ENCODE measurements at regions not wholly inside any gene's neighbourhood (a gene's known extent, or its start where the extent isn't known, plus 50 kb on each side); places are given as distances from the start of the nearest gene placed in this dataset.
"Not testable (repeated sequence)": the region's sequence is repeated elsewhere in the genome, so short reads cannot be mapped to it uniquely, and the experiment has no call there.

DNA sequence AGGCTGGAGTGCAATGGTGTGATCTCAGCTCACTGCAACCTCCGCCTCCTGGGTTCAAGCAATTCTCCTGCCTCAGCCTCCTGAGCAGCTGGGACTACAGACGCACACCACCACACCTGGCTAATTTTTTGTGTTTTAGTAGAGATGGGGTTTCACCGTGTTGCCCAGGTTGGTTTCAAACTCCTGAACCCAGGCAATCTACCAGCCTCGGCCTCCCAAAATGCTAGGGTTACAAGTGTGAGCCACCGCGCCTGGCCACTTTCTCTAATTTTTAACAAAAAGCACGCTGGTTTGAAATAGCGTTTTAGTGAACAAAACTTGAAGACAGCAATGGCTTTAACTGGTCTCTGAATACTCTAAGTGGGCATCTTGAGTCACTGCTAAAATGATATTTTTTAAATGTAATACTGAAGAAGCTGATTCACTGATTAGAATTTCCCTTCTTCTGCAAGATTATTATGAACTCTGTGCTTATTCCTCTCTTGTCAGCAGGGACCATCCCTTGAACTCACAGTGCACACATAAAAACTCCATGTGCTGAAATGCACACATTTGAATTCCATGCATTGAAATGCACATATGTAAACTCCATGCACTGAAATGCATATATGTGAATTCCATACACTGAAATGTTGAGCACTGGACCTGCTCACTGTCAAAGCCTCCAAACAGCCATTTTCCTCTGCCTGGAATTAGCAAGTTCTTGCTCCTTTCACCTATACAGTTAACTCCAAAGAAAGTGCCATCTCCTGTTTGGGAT lies 1411.5 kb upstream of the ACVR2A start:
- no peak for DNase-seq

DNA sequence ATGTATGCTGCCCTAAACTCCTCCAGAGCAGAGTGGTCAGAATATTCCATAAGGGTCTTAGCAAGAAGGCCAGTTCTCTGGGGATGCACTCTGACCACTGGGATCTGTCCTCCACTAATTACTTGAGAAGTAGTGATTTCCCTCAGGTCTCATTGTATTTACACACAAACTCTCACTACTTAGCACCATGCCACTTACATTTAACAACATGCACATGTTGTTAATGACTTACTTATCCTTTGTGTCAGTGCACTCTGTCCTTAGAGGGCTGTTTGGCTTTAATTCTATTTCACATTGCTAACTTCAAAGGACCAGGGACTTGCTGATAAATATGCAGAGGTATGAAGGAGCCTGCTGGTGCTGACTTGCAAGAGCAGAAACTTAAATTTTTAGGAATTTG lies 1415.5 kb upstream of the ACVR2A start:
- no peak for DNase-seq

DNA sequence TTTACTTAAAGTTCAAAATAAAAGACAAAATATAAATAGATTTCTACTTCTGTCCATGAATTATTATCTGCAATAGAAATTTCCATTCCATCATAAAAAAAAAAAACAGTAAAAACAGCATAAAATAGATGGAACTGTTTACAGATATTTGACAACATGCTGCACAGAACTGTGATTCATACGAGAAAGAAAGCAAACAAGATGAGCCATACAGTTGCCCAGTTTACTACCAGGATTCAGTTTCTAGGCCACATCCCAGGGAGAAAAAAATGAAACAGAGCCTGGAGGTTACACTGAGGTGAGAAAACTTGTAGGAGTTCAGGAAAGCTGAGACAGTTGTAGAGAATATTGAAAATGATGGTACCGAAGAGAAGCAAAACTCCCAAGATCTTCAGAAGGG lies 1426.9 kb upstream of the ACVR2A start:
- no peak for DNase-seq

DNA sequence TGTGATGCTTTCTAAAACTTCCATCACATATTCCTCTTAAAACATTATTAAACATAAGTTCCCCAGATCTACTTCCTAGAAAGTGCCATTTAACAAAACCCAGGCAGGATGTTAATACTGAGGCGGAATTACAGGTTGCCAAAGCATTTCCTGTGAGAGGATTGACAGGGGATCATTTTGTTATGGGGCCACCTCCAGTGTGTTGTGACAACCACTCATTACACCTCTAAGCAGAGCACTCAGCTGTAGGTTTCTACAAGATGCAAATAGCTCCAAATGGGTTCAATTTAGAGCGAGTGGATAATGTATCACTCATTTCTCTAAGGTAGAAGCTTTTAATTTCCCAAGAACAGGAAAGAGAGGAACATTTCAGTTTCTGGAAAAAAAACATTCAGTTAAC lies 1429.5 kb upstream of the ACVR2A start:
- DNase-seq, result no peak

DNA sequence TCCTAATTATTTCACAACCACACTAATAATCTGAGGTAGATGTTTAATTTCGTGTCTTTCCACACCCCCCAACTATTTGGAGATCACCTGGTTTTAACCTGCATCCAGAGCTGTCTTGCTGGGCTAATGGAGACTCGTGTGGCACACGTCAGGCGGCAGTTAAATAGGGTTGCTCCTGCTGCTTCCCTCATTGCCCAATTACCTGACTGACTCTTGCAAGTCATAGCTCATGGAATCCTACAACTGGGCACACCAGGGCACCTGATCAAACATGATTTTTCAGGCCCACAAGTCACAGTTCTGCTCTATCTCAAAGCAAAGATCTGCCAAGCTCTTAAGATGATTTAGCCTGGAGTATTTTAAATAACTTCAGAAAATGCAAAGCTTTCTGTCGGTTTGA lies 1430.4 kb upstream of the ACVR2A start:
- no peak for DNase-seq

DNA sequence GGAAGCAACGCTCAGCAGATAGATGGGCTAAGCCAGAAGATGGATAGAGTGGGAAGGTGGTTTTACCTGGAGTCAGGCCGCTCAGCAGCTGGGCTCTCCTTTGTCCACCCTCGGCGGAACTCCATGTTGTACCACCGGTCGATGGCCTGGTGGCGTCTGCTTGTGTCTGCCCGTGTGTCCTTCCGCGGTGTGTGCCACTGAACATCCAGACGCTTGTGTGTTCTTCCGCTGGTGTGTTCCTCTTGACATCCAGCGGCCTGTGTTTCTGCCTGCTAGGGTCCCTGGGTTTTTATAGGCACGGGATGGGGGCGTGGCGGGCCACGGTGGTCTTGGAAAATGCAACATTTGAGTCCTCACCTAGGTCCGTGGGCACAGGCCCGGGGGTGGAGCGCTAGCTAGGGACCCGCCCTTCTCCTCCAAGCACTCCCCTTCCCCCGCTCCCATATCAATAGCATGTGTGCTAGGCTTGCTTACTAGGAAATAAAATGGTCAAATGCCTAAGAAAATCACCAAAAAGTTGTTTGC lies 1431.7 kb upstream of the ACVR2A start:
- DNase-seq, result no peak

DNA sequence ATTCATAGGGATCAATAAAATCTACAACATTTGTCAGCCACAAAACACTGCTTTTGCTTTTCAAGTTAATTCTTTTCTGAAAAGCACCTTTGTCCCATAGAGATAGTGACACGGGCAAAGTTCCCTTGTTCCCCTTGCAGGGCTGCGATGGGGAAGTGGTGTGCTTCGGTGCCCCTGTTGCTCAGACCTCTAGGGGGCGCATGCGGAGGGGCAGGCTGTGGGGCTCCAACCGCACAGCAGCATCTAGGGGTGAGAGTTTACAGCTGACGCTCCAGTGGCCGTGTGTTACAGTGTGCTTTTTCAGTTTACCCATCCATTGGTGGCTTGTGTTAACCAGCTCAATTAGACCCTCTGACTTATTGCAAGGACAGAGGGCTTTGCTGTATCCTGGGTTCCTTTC lies 1432.2 kb upstream of the ACVR2A start:
- DNase-seq, result no peak

DNA sequence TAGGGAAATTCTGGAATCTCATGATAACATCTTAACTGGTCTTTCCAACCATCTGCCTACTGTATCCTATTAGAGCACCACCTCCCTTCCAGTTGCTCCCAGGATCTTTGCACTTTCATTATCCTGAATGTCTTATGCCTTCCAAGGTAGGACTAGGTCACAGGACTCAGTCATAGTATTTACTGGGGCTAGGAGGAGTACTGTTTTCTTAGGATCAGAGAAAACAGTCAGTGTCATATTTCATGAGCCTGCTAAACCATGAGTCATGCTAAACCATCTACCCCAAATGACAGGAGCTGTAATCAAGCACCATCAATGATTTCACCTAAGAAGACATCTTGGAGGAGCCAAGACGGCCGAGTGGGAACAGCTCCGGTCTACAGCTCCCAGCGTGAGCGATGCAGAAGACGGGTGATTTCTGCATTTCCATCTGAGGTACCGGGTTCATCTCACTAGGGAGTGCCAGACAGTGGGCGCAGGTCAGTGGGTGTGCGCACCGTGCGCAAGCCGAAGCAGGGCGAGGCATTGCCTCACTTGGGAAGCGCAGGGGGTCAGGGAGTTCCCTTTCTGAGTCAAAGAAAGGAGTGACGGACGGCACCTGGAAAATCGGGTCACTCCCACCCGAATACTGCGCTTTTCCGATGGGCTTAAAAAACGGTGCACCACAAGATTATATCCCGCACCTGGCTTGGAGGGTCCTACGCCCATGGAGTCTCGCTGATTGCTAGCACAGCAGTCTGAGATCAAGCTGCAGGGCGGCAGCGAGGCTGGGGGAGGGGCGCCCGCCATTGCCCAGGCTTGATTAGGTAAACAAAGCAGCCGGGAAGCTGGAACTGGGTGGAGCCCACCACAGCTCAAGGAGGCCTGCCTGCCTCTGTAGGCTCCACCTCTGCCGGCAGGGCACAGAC lies 1439.2 kb upstream of the ACVR2A start:
- DNase-seq, result not testable (repeated sequence)

DNA sequence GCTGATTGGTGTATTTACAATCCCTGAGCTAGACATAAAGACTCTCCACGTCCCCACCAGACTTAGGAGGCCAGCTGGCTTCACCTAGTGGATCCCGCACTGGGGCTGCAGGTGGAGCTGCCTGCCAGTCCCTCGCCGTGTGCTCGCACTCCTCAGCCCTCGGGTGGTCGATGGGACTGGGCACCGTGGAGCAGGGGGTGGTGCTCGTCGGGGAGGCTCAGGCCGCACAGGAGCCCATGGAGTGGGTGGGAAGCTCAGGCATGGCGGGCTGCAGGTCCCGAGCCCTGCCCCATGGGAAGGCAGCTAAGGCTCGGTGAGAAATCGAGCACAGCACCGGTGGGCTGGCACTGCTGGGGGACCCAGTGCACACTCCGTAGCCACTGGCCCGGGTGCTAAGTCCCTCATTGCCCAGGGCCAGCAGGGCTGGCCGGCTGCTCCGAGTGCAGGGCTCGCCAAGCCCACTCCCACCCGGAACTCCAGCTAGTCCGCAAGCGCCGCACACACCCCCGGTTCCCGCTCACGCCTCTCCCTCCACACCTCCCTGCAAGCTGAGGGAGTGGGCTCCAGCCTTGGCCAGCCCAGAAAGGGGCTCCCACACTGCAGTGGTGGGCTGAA lies 1441.2 kb upstream of the ACVR2A start:
- DNase-seq, result not testable (repeated sequence)

DNA sequence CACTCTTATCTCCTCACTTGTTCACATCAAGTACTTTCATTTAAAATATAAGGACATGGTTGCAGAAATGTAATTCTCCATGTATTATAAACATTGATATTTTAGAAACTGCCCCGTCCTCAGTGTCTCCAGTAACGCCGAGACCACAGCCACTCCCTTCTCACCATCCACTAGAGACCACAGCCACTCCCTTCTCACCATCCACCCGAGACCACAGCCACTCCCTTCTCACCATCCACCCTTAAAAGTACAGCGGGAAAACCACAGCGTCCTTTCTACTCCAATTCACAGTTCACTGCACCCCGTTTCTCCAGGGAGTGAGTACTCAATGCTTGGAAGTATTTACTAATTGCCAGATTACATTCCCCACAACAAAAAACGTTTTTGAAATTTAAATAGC lies 1452.2 kb upstream of the ACVR2A start:
- DNase-seq, result no peak

DNA sequence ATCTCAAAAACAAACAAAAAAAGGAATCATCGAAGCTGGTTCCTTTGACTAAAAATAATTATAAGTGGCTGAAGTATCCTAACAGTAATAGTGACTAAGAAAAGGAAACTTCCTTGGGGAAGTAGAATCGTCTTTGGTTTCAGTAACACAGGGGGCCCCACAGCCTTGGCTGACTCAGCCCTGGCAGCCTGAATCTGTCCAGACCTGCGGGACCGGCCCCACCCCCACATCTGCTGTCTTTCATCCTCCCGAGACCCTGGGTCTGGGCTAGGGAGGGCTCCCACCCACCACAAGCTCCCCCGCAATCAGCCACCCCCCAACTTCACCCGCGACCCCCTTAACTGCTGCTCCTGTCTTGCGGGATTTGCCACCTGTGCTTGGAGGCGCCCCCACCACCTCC lies 1452.6 kb upstream of the ACVR2A start:
- DNase-seq, result no peak

DNA sequence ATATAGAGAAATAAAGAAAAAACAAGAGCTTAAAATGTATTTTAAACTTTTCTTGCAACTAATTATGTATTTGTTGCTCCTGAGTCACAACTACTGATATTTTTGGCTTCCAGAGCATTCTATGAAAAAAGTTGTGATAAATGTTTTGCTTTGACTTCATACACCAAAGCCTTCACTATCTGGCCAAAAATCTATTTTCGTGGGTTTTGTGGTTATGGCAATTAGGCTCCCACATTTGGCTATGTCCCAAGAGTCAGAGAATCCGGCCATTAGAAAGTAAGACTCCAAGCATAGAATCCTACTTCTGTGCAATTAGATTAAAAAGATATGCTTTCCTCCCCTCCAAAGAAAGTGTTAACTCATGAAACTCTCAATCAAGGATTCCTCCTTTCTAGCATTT lies 1456.1 kb upstream of the ACVR2A start:
- no peak for DNase-seq

DNA sequence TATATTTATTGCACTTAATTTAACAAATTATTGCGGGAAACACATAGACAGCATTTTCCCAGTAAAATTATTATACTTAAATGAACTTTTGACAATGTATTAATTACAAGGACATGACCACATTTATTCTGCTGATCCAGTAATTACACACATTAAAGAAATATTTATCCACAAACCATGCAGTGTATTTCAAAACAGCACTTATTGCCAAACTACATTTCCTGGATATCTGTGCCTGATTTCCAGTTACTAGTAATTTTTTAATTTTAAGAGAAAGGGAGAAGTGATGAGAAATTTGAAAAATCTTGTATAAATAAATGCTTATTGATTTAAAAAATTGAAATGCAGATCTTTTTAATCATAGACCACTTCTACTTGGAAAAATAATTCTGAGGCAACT lies 1458.7 kb upstream of the ACVR2A start:
- no peak for DNase-seq

DNA sequence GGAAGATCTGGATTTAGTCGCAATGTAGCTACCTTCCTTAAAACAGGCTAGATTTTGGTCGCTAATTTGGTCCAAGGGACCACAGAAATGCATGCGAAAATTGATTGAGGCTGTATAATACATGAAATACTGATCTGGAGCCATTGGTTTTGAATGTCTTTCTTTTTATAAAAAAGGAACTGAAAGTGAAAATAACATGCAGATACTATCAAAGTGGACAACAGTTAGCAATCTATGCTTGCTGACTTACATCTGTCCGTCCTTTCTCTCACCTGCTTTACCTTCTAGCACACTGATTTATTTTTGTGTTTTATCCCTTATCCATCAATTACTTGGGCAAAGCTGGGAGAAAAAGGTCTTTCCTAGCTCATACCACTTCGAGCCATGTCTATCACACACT lies 1459.8 kb upstream of the ACVR2A start:
- DNase-seq, result no peak

DNA sequence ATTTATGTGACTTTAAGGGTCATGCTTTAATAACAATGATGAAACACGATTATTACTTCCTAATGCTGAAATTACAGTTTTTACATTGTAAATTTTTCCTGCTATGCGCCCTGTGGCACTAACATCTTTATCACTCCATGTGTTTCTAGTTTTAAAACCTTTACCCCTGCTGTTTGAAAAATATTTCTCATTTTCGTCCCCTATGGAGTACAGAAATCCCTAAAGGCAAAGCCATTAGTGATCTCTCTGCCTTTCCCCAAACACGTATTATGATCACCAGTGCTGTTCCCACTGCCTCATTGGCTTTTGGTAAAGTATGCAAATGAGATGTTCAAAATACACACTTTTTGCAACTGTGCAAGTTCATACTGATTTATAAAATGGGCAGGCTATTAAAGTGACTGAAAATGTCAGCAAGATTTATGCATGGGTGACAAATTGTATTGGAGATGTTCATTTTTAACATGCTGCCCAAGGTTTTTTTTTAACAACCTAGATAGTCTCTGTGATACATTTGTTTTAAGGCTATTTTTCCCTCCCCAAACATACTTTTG lies 1468.2 kb upstream of the ACVR2A start:
- DNase-seq, result no peak

DNA sequence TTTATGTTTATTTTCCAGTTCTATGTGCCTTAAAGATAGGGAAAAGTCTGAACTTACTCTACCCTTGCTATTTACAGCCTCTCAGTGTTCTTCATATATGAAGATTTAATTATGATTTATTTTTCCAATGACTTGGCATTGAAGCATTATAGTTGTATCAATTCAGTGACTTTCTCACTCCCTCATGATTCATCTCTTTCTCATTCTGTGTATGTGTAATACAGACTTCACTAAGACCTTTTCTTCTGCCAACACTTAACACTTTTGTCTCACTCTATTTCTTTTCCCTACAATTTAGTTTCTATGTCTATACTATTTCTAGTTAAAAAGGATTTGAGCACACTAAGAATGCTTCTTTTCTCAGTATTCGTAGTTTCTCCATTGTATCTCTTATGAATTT lies 1470.3 kb upstream of the ACVR2A start:
- no peak for DNase-seq

DNA sequence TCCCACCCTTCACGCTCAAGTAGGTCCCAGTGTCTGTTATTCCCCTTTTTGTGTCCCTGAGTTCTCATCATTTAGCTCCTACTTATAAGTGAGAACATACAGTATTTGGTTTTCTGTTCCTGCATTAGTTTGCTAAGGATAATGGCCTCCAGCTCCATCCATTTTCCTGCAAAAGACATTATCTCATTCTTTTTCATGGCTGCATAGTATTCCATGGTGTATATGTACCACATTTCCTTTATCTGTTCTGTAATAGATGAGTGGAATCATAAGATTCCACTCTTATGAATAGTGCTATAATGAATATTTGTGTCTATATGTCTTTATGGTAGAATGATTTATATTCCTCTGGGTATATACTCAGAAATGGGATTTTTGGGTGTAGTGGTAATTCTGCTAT lies 1473.5 kb upstream of the ACVR2A start:
- not testable (repeated sequence) for DNase-seq

DNA sequence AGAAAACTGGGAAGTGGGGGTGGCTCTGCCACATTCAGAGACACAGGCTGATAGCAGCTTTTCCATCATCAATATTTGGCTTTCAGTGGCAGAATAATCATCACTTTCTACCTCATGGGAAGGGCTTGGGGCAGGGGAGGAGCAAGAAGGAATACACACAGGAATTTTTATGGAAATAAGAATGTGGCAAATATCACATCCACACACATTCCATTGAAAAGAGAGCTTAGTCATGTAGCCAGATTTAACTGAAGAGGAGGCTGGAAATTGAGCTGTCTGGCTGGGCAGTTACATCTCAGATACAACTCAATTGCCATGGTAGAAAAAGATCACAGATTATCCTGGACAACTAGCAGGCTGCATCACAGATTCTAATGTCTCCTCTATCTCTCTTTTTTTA lies 1474.0 kb upstream of the ACVR2A start:
- DNase-seq, result no peak

DNA sequence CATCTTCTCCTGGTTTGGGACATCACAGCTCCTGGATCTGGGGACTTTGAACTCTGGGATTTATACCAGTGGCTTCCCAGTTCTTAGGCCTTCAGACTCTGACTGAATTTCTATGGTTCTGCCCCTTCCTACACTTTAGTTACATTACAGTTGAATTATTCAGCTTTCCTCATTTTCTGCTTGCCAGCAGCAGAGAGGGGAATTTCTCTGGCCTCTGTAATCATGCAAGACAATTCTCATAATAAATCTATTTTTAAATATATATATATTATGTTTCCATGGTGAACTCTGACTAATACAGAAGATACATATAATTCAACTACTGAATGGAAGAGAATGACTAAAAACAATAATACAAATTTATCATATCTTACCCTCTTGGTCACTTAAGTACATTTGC lies 1478.6 kb upstream of the ACVR2A start:
- no peak for DNase-seq

DNA sequence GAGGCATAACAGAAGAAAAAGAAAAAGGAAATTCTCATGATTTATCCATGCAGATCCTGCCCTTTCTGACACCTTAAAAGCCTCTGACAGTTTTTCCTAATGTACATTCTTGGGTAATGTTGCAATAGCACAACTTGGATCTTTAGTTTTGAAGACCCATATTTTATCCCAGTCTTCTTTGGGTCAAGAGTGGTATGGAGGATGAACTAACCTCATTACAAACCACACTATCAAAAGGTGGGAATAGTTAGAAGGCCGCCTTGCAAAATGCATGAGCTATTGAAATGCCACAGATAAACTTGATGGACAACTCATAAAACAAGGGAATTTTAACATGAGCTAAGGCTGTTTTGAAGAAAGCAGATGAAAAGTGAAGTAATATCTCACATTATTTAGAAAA lies 1479.8 kb upstream of the ACVR2A start:
- no peak for DNase-seq

DNA sequence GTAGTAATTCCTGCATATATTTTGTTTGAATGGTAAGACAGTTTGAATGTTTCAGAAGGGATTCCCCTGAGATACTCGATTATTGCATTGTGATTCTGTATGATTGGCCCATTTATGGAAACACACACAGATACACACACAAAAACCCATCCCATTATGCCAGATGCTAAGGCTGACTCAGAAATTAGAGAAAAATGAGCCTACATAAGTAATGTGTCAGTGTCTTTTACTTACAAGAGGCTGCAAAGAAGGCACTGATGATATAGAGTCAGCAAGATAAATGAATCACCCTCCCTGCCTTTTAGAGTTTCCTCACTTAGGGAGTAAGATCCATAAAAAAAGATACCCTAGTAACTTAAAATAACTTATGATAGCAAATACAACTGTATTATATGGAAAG lies 1481.1 kb upstream of the ACVR2A start:
- no peak for DNase-seq

DNA sequence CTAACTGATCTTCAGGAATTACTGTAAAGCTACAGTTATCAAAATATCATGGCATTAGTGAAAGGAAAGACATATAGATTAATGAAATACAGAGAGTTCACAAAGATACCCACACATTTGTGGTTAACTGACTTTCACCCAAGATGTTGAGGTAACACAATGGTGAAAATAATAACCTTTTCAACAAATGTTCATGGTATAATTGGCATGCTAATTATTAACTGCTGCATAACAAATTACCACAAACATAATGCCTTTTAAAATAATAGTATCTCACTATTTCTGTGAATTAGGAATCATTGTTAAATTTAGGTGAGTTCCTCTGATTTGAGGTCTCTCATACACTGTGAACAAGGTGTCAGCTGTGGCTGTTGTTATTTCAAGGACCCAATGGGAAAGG lies 1493.1 kb upstream of the ACVR2A start:
- DNase-seq, result no peak

DNA sequence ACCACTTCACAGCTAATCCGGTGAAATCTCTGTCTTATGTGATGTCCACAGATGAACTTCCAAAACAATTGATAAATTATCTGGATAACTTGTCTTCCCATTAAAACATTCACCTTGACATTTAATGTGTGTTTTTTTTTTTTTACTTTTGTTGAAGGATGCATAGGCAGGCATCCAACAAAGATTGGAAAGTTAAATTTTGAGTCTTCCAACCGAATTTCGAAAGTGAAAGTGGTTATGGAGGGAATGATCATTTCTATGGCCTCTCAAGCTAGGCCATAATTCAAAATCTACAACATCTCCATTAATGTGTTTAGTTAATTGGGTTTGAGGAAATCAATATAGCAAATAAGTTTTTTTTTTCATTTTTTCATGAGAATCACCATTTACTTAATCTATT lies 1495.5 kb upstream of the ACVR2A start:
- no peak for DNase-seq
